ENCODE measurements at regions not wholly inside any gene's neighbourhood (a gene's known extent, or its start where the extent isn't known, plus 50 kb on each side); places are given as distances from the start of the nearest gene placed in this dataset.

DNA sequence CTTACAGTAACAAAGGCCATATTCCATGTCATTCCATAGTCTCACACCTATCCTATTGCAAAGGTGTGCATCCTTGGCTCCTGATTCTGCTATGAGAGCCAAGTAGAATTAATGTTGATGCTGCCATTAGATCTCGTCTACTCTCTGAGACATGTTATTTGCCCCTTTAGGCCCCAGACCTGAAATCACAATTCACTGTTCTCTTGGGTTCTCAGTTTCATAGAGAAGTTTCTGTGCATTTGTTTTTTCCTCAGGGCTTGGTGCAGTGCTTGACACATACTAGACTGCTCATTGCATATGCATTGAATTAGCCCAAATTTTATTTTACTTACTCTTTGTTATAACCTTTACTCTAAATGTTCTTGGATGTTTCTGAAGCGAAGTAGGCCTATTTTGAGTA is 265.7 kb downstream of the JRKL start:
- TF ChIP-seq, protein P1, sequence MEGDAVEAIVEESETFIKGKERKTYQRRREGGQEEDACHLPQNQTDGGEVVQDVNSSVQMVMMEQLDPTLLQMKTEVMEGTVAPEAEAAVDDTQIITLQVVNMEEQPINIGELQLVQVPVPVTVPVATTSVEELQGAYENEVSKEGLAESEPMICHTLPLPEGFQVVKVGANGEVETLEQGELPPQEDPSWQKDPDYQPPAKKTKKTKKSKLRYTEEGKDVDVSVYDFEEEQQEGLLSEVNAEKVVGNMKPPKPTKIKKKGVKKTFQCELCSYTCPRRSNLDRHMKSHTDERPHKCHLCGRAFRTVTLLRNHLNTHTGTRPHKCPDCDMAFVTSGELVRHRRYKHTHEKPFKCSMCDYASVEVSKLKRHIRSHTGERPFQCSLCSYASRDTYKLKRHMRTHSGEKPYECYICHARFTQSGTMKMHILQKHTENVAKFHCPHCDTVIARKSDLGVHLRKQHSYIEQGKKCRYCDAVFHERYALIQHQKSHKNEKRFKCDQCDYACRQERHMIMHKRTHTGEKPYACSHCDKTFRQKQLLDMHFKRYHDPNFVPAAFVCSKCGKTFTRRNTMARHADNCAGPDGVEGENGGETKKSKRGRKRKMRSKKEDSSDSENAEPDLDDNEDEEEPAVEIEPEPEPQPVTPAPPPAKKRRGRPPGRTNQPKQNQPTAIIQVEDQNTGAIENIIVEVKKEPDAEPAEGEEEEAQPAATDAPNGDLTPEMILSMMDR (IDR thresholded peaks at IDR 0.05; ENCODE audit: low read depth, low read length), result no peak
- TF ChIP-seq, protein P2, sequence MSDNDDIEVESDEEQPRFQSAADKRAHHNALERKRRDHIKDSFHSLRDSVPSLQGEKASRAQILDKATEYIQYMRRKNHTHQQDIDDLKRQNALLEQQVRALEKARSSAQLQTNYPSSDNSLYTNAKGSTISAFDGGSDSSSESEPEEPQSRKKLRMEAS (IDR thresholded peaks at IDR 0.05; ENCODE audit: low read depth, low read length), result no peak
- TF ChIP-seq POLR2A (IDR thresholded peaks at IDR 0.05; ENCODE audit: extremely low read depth, insufficient read length) (no peak), MYC (IDR thresholded peaks at IDR 0.05; ENCODE audit: low read depth, low read length) (no peak)

Measured in NB4 (cell line).